ENCODE measurements at regions not wholly inside any gene's neighbourhood (a gene's known extent, or its start where the extent isn't known, plus 50 kb on each side); places are given as distances from the start of the nearest gene placed in this dataset.
"Not testable (repeated sequence)": the region's sequence is repeated elsewhere in the genome, so short reads cannot be mapped to it uniquely, and the experiment has no call there.

- TF ChIP-seq, protein P1, sequence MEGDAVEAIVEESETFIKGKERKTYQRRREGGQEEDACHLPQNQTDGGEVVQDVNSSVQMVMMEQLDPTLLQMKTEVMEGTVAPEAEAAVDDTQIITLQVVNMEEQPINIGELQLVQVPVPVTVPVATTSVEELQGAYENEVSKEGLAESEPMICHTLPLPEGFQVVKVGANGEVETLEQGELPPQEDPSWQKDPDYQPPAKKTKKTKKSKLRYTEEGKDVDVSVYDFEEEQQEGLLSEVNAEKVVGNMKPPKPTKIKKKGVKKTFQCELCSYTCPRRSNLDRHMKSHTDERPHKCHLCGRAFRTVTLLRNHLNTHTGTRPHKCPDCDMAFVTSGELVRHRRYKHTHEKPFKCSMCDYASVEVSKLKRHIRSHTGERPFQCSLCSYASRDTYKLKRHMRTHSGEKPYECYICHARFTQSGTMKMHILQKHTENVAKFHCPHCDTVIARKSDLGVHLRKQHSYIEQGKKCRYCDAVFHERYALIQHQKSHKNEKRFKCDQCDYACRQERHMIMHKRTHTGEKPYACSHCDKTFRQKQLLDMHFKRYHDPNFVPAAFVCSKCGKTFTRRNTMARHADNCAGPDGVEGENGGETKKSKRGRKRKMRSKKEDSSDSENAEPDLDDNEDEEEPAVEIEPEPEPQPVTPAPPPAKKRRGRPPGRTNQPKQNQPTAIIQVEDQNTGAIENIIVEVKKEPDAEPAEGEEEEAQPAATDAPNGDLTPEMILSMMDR (IDR thresholded peaks at IDR 0.05): not testable (repeated sequence)
- TF ChIP-seq POLR2A (IDR thresholded peaks at IDR 0.05): not testable (repeated sequence)
Measured at GRCh38 chr16:32865284-32865683, 189.3 kb upstream of the TP53TG3 start.

Data from testis (tissue), 2 donors.